Keratinocyte (primary cell): ENCODE measurements at regions not wholly inside any gene's neighbourhood (a gene's known extent, or its start where the extent isn't known, plus 50 kb on each side); places are given as distances from the start of the nearest gene placed in this dataset.

Source experiments
- EZH2 ChIP-seq: IDR thresholded peaks from one replicate; pipeline ENCODE4 v1.6.1; 2012; ENCODE audit warnings: inconsistent platforms, mild to moderate bottlenecking, low read length, moderate library complexity
- TF ChIP-seq, protein P1 (sequence below), 3 experiments: IDR thresholded peaks in 1 of 3; conservative IDR thresholded peaks in 1 of 3; optimal IDR thresholded peaks in 1 of 3; 2 replicates in 2 of 3; 3 replicates in 1 of 3; pipeline versions ENCODE3 to v1.5.1; 2011; ENCODE audit warnings: low read length in 3 of 3, mild to moderate bottlenecking in 3 of 3, moderate library complexity in 2 of 3, control low read depth in 1 of 3, inconsistent platforms in 1 of 3; ENCODE audit not compliant: insufficient read depth in 2 of 3; ENCODE audit errors: extremely low read depth in 1 of 3

DNA sequence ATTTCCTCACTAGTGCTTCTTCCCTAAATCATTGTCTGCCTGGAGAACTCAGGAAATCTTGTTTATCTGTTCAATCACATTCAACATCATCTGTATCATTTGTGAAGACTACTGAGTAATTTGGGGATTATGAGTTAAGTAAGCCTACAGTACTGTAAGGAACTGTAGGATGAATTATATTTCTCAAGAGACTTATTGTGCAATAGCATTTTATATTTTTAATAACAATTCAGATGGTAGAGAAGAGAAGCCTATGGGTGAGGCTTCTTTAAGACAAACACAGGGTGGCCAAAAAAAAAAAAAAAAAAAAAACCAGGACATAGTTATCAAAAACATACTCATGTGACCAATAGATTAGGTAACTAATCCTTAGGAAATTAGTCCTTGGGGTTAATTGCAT lies 282.7 kb downstream of the FAM181B start:
- TF ChIP-seq, protein P1, sequence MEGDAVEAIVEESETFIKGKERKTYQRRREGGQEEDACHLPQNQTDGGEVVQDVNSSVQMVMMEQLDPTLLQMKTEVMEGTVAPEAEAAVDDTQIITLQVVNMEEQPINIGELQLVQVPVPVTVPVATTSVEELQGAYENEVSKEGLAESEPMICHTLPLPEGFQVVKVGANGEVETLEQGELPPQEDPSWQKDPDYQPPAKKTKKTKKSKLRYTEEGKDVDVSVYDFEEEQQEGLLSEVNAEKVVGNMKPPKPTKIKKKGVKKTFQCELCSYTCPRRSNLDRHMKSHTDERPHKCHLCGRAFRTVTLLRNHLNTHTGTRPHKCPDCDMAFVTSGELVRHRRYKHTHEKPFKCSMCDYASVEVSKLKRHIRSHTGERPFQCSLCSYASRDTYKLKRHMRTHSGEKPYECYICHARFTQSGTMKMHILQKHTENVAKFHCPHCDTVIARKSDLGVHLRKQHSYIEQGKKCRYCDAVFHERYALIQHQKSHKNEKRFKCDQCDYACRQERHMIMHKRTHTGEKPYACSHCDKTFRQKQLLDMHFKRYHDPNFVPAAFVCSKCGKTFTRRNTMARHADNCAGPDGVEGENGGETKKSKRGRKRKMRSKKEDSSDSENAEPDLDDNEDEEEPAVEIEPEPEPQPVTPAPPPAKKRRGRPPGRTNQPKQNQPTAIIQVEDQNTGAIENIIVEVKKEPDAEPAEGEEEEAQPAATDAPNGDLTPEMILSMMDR (optimal IDR thresholded peaks at IDR 0.05 in 1 of 3, IDR thresholded peaks at IDR 0.05 in 1 of 3, conservative IDR thresholded peaks at IDR 0.05 in 1 of 3; ENCODE audit: extremely low read depth in 1 of 3, insufficient read depth in 2 of 3, low read length in 3 of 3): no peak
- no peak for TF ChIP-seq EZH2
